ENCODE measurements at regions not wholly inside any gene's neighbourhood (a gene's known extent, or its start where the extent isn't known, plus 50 kb on each side); places are given as distances from the start of the nearest gene placed in this dataset.

DNA sequence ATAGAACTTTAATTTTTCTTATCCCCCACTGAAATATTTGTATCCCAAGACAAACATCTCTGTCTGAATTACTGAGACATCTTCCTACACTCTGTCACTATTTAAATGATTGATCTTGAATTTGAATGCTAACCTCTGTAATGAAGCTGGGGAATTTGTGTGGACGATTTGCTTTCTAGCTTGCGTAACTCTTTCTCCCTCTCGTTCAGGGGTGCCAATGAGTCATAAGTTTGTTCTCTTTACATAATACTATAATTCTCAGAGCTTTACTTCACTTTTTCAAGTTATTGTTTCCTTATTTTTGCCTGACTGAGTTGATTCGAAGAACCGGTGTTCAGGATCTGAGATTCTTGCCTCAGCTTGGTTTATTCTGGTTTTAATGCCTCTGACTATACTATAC is 783.3 kb upstream of the CADM2 start:
- Histone ChIP-seq H3K36me3 (ENCODE audit: insufficient read depth, low read length) (no peaks in the 10 kb centered on the region), H3K9me2 (ENCODE audit: low read depth, low read length) (no peaks in the 10 kb centered on the region), H3K27me3 (ENCODE audit: insufficient read depth, low read length) (no peaks in the 10 kb centered on the region), H2AFZ (ENCODE audit: low read length) (no peak overlapping the region), H4K20me1 (ENCODE audit: insufficient read depth, low read length) (no peaks in the 10 kb centered on the region), H3K4me3 (ENCODE audit: low read depth, low read length, poor library complexity, severe bottlenecking) (no peak overlapping the region), H3K4me1 (ENCODE audit: insufficient read depth, low read length, severe bottlenecking) (no peaks in the 10 kb centered on the region), H3K9ac (ENCODE audit: low read length) (no peak overlapping the region), H3K27ac (ENCODE audit: low read depth, low read length, poor library complexity, severe bottlenecking) (no peak overlapping the region), H3K4me2 (ENCODE audit: low read length) (no peak overlapping the region), H3K79me2 (ENCODE audit: insufficient read depth, low read length) (no peaks in the 10 kb centered on the region), H3K9me3 (ENCODE audit: low read length) (no peaks in the 10 kb centered on the region), H3F3A (ENCODE audit: insufficient read depth, low read length) (no peaks in the 10 kb centered on the region)
- TF ChIP-seq, protein P1, sequence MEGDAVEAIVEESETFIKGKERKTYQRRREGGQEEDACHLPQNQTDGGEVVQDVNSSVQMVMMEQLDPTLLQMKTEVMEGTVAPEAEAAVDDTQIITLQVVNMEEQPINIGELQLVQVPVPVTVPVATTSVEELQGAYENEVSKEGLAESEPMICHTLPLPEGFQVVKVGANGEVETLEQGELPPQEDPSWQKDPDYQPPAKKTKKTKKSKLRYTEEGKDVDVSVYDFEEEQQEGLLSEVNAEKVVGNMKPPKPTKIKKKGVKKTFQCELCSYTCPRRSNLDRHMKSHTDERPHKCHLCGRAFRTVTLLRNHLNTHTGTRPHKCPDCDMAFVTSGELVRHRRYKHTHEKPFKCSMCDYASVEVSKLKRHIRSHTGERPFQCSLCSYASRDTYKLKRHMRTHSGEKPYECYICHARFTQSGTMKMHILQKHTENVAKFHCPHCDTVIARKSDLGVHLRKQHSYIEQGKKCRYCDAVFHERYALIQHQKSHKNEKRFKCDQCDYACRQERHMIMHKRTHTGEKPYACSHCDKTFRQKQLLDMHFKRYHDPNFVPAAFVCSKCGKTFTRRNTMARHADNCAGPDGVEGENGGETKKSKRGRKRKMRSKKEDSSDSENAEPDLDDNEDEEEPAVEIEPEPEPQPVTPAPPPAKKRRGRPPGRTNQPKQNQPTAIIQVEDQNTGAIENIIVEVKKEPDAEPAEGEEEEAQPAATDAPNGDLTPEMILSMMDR (IDR thresholded peaks at IDR 0.05; ENCODE audit: low read length) = no peak
- no peak for TF ChIP-seq EZH2 (IDR thresholded peaks at IDR 0.05; ENCODE audit: borderline replicate concordance, low read length)

DNA sequence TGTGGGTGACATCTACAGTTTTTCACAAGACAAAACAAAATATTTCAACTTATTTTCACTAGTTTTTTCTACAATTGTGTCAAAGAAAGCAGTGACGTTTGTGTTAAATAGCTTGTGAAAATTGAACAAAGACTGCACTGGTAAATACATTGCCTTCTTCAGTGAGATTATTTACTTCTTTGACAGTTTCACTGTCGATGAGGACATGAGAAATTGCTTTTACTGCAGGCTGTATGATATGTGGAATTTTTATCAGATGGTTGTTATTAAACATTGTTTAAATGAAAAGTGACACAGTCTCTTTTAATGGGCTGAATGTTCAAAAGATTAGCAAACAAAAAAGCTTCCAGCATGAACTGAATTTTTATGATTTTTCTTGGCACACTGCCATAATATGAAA is 773.9 kb upstream of the CADM2 start:
- Histone ChIP-seq H3F3A (ENCODE audit: insufficient read depth, low read length) (no peaks in the 10 kb centered on the region), H3K4me1 (ENCODE audit: insufficient read depth, low read length, severe bottlenecking) (no peaks in the 10 kb centered on the region), H3K27me3 (ENCODE audit: insufficient read depth, low read length) (no peaks in the 10 kb centered on the region), H3K4me3 (ENCODE audit: low read depth, low read length, poor library complexity, severe bottlenecking) (no peak overlapping the region), H3K9ac (ENCODE audit: low read length) (no peak overlapping the region), H3K36me3 (ENCODE audit: insufficient read depth, low read length) (no peaks in the 10 kb centered on the region), H3K9me2 (ENCODE audit: low read depth, low read length) (no peaks in the 10 kb centered on the region), H3K79me2 (ENCODE audit: insufficient read depth, low read length) (no peaks in the 10 kb centered on the region), H3K9me3 (ENCODE audit: low read length) (no peaks in the 10 kb centered on the region), H2AFZ (ENCODE audit: low read length) (no peak overlapping the region), H4K20me1 (ENCODE audit: insufficient read depth, low read length) (no peaks in the 10 kb centered on the region), H3K4me2 (ENCODE audit: low read length) (no peak overlapping the region), H3K27ac (ENCODE audit: low read depth, low read length, poor library complexity, severe bottlenecking) (no peak overlapping the region)
- no peak for TF ChIP-seq EZH2 (IDR thresholded peaks at IDR 0.05; ENCODE audit: borderline replicate concordance, low read length)
- TF ChIP-seq, protein P1 (IDR thresholded peaks at IDR 0.05; ENCODE audit: low read length) = no peak

DNA sequence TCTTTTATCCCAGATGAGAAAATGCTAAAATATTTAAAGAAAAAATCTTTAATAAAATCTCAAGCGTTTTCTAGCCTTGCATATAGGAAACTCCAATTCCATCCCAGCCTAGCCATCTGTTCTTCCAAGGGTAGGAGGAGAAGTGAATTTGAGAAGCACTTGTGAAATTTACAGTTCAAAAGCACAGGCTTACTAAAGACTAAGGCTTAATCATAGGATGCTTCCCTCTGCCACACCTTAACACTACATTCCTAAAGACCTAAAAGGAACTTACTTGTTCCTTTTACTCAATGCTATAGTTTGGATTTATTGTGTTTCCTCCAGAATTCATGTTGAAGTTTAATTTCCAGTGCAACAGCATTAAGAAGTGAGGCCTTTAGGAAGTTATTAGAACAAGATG is 764.8 kb upstream of the CADM2 start:
- no peak for TF ChIP-seq EZH2 (IDR thresholded peaks at IDR 0.05; ENCODE audit: borderline replicate concordance, low read length)
- TF ChIP-seq, protein P1 (IDR thresholded peaks at IDR 0.05; ENCODE audit: low read length) = no peak
- Histone ChIP-seq H2AFZ (ENCODE audit: low read length) (no peak overlapping the region), H3K27me3 (ENCODE audit: insufficient read depth, low read length) (no peaks in the 10 kb centered on the region), H3K4me2 (ENCODE audit: low read length) (no peak overlapping the region), H3K27ac (ENCODE audit: low read depth, low read length, poor library complexity, severe bottlenecking) (no peak overlapping the region), H3K36me3 (ENCODE audit: insufficient read depth, low read length) (no peaks in the 10 kb centered on the region), H4K20me1 (ENCODE audit: insufficient read depth, low read length) (no peaks in the 10 kb centered on the region), H3K9me2 (ENCODE audit: low read depth, low read length) (no peaks in the 10 kb centered on the region; the same call in 1 of the 2 replicates), H3K79me2 (ENCODE audit: insufficient read depth, low read length) (no peaks in the 10 kb centered on the region), H3K4me3 (ENCODE audit: low read depth, low read length, poor library complexity, severe bottlenecking) (no peak overlapping the region), H3F3A (ENCODE audit: insufficient read depth, low read length) (no peaks in the 10 kb centered on the region), H3K9me3 (ENCODE audit: low read length) (no peaks in the 10 kb centered on the region), H3K9ac (ENCODE audit: low read length) (no peak overlapping the region), H3K4me1 (ENCODE audit: insufficient read depth, low read length, severe bottlenecking) (no peaks in the 10 kb centered on the region)

Measured in OCI-LY1 (cell line).